NCI-H1092 treated with DMSO at 0.1 percent for 48 hours (cell line): ENCODE measurements at regions not wholly inside any gene's neighbourhood (a gene's known extent, or its start where the extent isn't known, plus 50 kb on each side); places are given as distances from the start of the nearest gene placed in this dataset.
"Not testable (repeated sequence)": the region's sequence is repeated elsewhere in the genome, so short reads cannot be mapped to it uniquely, and the experiment has no call there.

Source experiments
- DNase-seq: peaks from one replicate; lab custom pipeline; 2025; lab: John Stamatoyannopoulos, UW

DNA sequence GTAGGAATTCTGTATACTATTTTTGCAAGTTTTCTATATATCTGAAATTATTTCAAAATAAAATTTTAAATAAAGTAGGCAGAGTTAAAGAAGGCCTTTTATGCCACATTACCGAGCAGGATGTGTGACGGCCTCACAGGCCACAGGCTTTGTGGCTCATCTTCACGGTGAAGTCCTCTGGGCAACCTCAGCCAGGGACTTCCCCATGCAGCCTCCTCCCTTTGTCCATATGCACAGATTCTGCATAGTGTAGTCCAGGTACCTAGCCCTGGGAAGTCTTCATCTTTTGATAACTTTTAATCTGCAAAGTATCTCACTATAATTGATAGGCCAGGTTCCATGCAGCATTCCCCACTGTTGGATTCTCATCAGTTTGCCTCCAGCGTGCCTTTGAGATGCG, 62.8 kb downstream of the ARHGAP11B start:
- not testable (repeated sequence) for DNase-seq

DNA sequence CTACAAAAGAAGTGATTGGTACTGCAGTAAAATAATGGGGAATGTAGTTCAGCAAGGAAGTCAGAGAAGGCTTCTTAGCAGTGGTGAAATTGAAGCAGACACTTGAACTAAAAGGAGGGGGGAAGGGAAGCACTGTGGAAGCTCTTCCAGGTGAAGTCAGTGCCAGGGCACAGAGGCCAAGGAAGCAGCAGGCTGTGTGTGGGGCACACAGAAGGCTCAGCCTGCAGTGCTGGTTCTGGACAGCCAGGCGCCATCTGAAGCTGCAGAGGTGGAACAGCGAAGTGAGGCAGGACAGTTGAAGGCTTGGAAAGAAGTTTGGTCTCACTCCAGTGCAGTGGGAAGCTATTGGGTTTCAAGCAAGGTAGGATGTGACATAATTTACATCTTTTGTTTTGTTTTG, 64.2 kb downstream of the ARHGAP11B start:
- not testable (repeated sequence) for DNase-seq

DNA sequence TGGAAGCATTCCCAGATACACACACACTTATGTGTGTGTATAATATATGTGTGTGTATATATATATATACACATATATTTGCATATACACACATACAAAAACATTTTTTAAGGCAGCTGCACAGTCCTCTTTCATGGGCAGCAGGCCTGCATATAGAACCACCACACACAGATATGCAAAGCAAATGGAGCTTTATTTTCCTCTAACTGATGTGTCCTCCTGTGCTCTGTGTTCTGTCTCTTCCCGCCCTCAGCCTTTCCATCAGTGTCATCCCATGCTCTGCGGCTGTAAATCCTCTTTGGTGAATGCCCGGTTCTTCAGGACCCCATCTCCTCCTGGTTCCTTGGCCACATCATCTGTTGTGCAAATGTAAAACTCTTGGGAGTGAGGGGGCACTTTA, 69.9 kb downstream of the ARHGAP11B start:
- DNase-seq: not testable (repeated sequence)

DNA sequence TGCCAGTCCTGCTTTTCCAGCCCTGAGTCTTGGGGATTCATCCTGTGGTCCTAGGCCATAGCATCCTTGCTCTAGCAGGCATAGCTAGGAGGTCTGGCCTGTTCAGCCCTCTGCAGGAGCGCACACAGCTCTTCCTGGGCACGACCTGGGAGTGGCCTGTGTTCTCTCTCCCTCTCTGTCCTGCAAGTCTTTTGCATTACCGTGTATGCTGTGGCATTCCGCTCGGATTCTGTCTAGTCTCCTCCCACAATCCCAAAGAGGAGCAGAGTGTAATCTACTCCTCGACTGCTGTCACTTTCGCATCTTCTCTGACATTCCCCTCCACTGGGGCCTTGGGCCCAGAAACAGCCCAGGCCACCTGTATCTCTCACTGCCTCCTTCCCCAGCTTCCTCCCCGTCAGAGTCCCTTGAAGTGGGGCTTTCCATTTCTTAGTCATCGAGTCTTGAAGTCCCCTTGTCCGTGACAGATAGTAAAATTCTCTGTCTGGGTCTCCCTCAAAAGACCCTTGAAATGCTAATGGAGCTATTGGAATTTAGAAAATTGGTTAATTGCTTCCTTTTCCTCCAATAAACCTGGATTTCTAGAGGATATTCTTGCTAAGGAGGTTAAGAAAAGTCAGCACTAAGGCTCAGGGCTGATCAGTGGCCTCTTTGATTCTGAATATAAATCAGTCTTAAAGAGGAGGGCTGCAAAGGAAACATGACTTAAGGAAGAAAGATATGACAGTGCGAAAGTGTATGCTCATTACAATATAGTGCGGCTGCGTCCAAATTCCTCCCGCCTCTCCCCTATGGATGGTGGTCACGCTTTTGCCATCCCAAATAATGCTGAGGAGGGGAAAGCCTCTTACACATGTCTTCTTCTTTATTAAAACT, 70.7 kb downstream of the ARHGAP11B start:
- DNase-seq: not testable (repeated sequence)

DNA sequence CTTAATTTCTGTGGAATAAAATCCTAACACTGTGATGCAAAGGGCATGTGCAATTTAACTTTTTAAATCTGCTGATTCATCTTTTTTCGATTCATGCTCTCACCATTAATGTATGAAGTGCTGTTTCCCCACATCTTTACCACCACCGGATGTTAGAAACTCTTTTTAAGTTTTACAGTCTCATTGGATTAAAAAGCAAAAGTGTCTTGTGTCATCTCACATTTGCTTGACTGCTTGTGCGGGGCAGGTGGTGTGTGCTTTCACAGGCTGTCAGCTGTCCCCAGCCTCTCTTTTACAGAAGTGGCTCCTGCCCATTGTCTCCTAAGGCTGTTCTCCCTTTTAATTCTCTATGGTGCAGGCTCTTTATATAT, 71.4 kb downstream of the ARHGAP11B start:
- DNase-seq: not testable (repeated sequence)

DNA sequence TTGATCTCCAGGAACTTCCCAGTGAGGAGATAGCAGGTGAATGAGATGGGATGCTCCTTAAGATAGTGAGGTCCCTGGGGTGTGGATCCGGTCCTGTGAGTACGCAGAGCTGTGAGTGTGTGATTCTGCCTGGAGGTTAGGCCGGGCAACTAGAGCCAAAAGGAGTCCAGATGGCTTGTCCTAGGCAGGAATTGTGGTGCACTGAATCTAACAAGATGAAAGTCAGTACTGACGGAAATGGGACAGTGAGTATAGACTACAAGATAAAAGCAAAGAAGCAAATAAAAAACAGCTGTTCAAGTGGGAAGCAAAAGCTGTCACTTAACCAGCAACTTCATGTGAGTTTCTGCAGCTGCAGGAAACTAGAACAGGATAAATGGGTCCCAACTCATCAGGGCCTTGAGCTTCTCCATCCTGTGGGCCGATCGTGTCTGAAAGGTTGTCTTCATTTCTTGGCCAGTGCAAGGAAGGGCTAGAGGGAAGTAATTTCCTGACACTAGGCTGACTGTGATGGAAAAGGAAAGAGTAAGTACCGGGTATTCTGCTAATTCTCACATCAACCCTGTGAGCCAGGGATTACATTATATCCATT, 74.2 kb downstream of the ARHGAP11B start:
- DNase-seq: not testable (repeated sequence)

DNA sequence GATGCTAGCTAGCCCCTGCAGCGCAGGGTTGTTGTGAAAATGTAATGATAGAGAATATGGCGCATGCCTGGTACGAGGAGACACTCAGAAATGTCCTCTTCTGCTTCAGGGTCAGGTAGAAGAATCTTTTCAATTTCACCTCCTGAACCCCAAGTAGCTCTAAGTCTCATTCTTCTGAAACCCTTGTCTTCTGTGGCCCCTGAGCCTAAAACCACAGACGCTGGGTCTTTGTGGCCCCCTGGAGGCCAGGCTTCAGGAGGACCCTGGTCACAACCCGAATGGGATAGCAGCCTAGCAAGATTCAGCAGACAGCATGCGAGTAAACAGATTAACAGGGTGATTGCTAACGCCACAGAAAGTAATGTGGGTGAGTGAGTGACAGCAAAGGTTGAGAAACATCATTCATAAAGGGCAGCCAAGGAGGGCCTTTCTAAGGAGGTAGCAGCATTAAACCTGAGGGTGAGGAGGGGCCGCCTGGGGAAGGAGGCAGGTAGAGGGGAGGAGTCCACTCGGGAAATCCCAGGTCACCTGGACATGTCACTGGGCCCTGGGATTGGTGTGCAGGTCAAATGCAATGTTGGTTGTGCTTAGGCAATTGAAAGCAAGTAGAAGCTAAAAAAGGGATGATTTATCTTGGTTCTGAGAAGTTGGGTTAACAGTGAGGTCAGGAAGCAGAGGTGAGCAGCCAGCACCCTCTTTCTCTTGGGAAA, 82.2 kb downstream of the ARHGAP11B start:
- DNase-seq: not testable (repeated sequence)

DNA sequence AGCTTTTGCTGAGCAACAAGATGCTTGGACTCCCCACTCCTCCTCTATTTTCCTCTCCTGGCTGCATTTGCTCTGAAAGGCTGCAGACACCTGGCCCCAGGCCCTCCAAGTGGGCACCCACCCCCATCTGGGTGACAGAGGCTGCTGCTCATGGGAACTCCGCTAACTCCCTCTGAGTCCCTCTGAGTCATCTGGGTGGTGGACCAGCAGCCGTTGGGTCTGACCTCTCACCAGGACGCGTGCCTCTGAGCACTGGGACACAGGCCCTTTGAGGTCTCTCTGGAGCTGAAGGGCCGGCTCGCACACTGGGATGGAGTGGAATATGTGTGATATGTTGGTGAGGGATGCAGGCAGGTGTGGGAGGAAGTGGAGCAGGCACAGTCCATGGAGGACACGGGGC, 82.9 kb downstream of the ARHGAP11B start:
- DNase-seq: not testable (repeated sequence)

DNA sequence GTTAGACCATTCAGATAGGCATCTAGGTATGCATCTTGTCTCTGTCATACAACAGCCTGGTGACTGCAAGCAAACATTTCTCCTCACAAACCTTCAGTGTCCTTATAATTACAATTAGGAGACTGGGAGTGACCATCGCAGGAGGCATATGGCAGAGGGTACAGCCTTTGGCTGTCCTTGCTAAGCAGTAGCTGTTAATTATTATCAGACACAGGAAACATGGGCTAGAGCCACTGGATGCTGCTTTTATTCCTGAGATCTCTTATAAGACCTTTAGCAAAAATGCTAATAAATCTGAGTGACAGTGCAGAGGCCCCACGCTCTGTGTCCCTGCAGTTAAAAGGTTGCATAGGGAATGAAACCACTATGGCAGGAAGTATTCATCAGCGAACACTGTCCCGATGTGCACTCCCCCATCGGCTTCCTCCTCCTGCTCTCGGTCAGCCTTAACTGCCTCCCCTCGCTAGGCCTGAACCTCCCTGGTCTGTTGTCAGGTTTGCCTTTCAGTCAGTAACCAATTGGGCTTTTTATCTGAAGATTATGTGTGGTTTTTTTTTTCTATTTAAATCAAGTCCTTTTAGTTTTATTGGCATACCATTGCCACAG, 92.2 kb downstream of the ARHGAP11B start:
- DNase-seq: not testable (repeated sequence)

DNA sequence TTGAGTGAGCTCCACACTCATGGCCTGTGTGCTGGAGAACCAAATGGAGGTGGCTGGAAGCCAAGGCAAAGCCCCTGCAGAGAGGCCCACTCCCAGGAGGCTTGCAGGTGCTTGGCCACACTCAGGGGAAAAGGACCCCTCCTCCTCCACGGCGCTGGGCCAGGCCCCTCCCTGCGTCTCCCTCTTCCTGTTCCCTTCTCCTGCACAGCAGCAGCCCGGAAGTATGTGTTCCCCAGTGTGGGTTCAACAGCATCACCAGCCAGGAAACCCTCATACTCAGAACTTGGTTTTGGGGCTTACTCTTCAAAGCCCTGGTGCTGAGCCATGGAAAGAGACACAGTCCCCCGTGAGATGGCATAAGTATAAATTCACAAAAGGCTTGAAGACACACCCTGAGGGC, 93.4 kb downstream of the ARHGAP11B start:
- peak; percentile 55 for DNase-seq

DNA sequence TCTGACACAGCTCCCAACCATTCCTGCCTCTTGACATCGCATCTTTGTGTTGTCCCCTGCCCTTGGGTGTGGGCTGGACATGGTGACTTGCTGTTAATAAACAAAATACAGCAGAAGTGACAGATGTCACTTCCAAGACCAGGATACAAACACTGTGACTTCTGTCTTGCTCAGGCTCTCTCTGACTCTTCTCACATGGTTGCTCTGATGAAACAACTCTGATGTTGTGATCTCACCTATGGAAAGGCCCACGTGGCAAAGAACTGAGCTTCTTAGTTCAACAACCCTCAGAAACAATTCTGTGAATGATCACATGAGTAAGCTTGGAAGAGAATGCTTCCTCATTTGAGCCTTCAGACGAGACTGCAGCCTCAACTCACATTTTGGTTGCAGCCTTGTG, 94.9 kb downstream of the ARHGAP11B start:
- DNase-seq: not testable (repeated sequence)

DNA sequence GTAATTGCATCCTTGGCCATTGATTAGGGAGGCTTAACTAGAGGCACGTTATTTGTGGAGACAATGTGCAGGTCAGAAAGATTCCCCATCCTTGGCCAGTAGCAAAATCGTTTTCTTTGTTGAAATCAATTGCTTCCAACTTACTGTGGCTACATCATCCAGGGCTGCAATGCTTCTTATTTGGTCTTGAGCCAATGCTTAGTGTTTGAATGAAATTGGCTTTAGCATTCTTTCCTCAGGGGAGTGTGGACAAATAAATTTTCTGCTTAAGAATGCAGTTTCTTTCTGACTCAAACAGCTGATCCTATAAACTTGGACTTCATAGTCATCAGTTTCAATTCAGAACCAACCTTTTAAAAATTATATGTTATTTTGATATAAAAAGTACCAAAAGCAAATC, 95.6 kb downstream of the ARHGAP11B start:
- DNase-seq: not testable (repeated sequence)

DNA sequence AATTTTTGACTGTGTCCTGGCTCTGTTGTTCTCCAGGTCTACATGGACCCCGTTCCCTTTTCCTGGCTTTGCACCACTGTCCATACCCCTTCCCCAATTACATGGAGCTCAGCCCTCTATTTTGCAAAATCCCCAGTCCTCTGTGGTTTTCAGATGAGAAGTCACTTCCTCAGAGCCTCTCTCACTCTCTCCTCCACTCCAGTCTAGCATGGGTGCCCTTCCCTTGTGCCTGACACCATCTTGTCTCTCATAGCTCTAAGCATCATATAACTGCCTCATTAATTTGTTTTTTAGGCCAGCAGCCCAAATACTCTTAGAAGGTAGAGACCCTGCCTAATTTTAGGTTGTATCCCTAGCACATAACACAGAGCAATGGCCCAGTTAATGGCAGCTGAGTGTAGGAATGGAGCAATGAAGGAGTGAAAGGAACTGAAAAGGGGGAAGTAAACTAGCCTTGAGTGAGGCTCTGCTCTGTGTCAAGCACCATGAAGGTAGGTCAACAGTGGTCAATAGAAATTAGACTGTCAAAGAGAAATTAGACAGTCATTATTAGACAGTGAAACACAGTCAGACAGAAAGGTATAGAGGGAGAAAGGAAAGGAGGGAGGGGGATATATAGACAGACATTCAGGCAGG, 97.7 kb downstream of the ARHGAP11B start:
- DNase-seq: not testable (repeated sequence)

DNA sequence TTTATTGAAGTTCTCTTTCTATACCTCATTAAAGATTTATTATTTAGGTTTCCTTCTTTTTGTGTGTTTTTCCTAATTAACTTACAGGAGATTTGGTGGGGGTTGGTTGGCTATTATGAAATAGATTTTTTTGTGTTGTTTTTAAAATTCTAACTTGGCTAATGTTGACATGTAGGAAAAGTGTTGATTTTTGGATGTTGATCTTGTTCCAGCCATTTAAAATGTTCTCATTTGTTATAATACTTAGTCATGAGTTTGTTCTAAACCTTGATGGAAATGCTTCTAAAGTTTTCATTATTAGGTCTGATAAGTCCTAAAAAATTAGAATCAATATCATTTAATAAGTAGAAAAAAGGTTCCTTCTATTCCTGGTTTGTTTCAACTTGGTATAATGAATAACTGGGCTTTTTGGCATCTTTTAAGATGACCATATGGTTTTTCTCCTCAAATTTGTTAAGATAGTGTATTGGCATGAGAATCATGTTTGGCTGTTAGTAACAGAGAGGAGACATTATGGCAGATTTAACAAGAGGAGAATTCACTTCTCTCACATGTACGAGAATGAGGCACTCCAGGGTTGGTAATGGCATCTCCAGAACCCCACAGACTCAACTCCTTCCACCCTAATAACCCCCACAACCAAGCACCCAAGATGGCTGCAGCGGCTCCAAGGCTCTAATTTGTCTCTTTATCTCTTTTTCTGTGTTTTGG, 104.1 kb downstream of the ARHGAP11B start:
- DNase-seq: not testable (repeated sequence)

DNA sequence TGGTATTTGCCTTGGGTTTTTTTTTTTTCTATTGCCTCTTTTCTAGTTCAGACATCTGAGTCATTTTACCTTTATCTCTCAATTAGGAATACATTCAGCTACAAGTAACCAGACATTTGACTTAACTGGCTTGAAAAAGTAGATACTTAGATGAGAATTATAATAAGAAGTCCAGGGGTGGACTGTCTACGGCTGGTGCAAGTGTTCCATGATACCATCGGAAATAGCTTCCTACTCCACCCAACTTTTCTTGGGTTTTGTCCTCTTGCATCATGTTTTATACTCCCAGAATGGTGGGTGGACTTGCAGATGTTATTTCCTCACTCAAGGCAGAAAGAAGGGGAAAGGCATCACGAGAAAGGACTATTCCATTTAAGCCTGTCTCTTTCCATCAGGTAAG, 104.7 kb downstream of the ARHGAP11B start:
- DNase-seq: not testable (repeated sequence)

DNA sequence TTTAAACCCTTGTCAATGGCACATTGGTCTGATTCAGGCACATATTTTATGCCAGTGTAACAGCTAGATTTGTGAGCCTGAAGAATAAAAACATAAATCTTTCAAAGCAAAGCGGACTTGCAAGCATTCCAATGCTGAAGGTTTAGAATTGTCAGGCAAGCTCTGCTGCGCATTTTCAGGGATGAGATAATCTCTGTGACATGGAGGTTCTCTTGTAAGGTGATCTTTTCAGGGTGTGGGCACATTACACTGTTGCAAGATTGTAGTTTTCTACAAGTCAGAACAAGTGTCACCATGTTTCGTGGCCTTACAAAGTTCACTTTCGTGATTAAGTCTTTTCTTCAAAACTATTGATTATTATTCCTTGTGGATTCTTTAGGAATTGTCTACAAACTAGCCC, 106.2 kb downstream of the ARHGAP11B start:
- DNase-seq: not testable (repeated sequence)

DNA sequence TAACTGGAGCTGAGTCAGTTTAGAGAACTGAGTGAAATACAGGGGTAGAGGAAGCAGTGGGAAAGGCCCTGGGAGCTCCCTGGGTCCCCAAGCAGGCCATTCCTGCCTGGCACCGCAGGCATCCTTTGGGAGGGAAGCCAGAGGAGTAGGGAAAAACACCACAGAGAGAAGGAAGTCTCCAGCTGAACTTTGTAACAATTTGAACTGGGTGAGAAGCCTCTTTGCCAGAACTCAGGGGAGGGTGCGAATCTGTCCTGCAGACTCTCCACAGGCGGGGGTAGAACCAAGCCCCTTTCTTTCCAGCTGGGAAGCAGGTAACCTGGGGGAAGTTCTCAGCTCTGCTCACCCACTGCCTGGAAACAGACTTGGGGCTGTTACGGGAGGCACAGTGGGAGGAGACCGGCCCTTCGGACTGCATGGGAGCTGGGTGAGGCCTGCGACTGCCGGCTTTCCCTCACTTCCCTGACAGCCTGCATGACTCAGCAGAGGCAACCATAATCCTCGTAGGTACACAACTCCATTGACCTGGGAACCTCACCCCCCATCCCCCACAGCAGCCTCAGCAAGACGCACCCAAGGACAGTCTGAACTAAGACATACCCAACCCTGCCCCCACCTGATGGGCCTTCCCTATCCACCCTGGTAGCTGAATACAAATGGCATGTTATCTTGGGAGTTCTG, 110.1 kb downstream of the ARHGAP11B start:
- DNase-seq: not testable (repeated sequence)

DNA sequence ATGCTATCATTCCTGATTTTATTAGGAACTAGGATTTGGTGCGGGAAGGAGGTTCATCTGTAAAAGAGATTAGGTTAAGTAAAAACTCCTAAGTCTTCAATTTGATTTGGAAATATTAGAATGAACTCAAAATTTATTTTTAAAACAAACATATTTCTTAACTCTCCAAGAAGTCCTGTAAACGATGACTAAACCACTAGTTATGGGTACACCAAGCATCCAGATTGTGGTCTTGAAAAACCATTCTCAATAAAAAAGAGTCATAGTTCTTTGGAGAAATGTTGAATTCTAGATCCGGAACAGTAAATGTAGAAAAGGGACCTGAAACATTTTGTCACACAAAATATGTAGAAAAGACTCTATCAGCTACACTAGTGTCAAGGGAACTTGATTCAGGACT, 116.9 kb downstream of the ARHGAP11B start:
- not testable (repeated sequence) for DNase-seq

DNA sequence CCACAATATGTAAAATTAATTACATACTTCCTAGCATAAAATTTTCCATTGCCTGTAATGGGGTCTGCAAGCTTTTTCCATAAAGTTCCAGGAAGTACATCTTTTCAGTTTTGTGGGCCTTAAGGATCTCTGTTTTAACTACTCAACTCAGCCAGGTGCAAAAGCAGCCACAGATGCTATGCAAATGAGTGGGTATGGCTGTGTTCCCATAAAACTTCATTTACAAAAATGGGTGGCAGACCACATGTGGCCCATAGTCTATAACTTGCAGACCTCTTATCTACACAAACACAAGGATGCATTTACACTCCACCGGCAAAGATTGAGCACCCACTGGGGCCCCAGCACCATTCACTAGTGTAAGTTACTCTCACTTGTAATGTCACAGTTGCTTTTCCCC, 123.1 kb downstream of the ARHGAP11B start:
- DNase-seq: not testable (repeated sequence)

DNA sequence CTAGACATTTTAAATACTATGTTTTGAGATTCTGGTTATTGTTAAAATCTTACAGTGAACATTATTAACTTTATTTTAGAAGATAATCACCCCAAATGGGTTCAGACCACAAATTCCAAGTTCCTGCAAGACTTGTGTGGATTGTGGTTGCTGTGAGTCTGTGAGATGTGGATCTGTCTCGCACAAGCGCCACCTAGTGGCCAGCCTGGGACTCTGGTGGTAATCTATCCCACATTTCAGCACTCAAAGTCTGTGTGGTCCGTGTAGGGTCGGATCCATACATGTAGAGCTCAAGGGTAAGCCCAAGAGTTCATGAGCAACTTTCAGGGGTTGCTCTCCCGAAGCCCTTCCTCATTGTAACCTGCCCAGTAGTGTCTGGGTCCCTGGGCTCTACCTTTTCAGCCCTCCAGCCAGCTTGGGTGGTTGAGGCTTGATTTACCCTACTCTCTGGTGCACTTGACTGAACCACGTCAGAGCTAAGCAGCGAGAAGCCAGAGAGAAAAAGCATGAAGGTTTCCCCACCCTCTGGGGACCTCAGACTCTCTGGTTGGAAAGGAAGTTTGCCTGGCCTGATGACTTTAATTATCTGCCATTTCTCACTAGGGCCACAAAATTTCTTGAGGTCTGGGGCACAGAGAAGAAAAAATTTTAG, 129.2 kb downstream of the ARHGAP11B start:
- DNase-seq: not testable (repeated sequence)
